GM23248 (cell line): ENCODE measurements at regions not wholly inside any gene's neighbourhood (a gene's known extent, or its start where the extent isn't known, plus 50 kb on each side); places are given as distances from the start of the nearest gene placed in this dataset.
A peak's percentile ranks its signal among the peaks of the same experiment; 100 is the strongest.

Source experiments
- DNase-seq: peaks from one replicate; pipeline ENCODE4 v3.0.0-alpha.2; 2015
- H2AFZ ChIP-seq: fragments of 200-600 bp; sonication (generic); 2 replicates; pipeline ENCODE4 v1.6.1; 2016; ENCODE audit warnings: antibody characterized with exemption
- H3F3A ChIP-seq: fragments of 200-600 bp; sonication (generic); 2 replicates; pipeline ENCODE4 v1.6.1; 2016; ENCODE audit warnings: mild to moderate bottlenecking, antibody characterized with exemption, mixed run types; ENCODE audit not compliant: insufficient read depth
- H3K27ac ChIP-seq: fragments of 200-600 bp; sonication (generic); 2 replicates; pipeline ENCODE4 v1.5.1; 2016; ENCODE audit warnings: mild to moderate bottlenecking
- H3K27me3 ChIP-seq: fragments of 200-600 bp; sonication (generic); replicated peaks from 2 replicates; pipeline ENCODE4 v1.6.1; 2016; ENCODE audit warnings: mild to moderate bottlenecking; ENCODE audit not compliant: insufficient read depth
- H3K36me3 ChIP-seq: fragments of 200-600 bp; sonication (generic); 2 replicates; pipeline ENCODE4 v1.6.1; 2016; ENCODE audit warnings: low read depth, mild to moderate bottlenecking
- H3K4me1 ChIP-seq: fragments of 200-600 bp; sonication (generic); 2 replicates; pipeline ENCODE4 v1.6.1; 2016; ENCODE audit warnings: mild to moderate bottlenecking; ENCODE audit not compliant: insufficient read depth
- H3K4me2 ChIP-seq: fragments of 200-600 bp; sonication (generic); one replicate; pipeline ENCODE4 v1.6.1; 2016; ENCODE audit warnings: mild to moderate bottlenecking; ENCODE audit not compliant: unreplicated experiment
- H3K4me3 ChIP-seq: fragments of 200-600 bp; sonication (generic); 2 replicates; pipeline ENCODE4 v1.5.1; 2016; ENCODE audit warnings: mild to moderate bottlenecking
- H3K79me2 ChIP-seq: fragments of 200-600 bp; sonication (generic); 2 replicates; pipeline ENCODE4 v1.6.1; 2016; ENCODE audit warnings: mild to moderate bottlenecking; ENCODE audit not compliant: insufficient read depth
- H3K9ac ChIP-seq: fragments of 200-600 bp; sonication (generic); 2 replicates; pipeline ENCODE4 v1.6.1; 2016; ENCODE audit warnings: mild to moderate bottlenecking
- H3K9me2 ChIP-seq: fragments of 200-600 bp; sonication (generic); 2 replicates; pipeline ENCODE4 v1.6.1; 2016; ENCODE audit warnings: mixed run types, mild to moderate bottlenecking, moderate library complexity; ENCODE audit not compliant: insufficient read depth
- H3K9me3 ChIP-seq: fragments of 200-600 bp; sonication (generic); one replicate; pipeline ENCODE4 v1.6.1; 2017; ENCODE audit warnings: low read depth
- H4K20me1 ChIP-seq: fragments of 200-600 bp; sonication (generic); 2 replicates; pipeline ENCODE4 v1.6.0; 2016; ENCODE audit not compliant: insufficient read depth
- EZH2 ChIP-seq: fragments of 200-600 bp; sonication (generic); IDR thresholded peaks from 2 replicates; pipeline ENCODE4 v1.6.1; 2018; ENCODE audit warnings: antibody characterized with exemption, mild to moderate bottlenecking; ENCODE audit not compliant: insufficient read depth, poor library complexity, severe bottlenecking
- EZH2phosphoT487 ChIP-seq: fragments of 200-600 bp; sonication (generic); IDR thresholded peaks from 2 replicates; pipeline ENCODE4 v1.6.1; 2018; ENCODE audit warnings: antibody characterized with exemption, moderate library complexity, mild to moderate bottlenecking, low read depth; ENCODE audit not compliant: insufficient read depth
- WGBS, 2 experiments: methylation state at CpG; one replicate each; pipeline ENCODE4 v1.1.6; 2015 to 2017; ENCODE audit warnings: low lambda C conversion rate in 2 of 2, low coverage in 1 of 2; ENCODE audit errors: missing lambda C conversion rate in 2 of 2; 5-methylcytosine and 5-hydroxymethylcytosine counted together
- in situ Hi-C: fragments of 300-500 bp; cut with MboI; formaldehyde crosslinking; loops from 2 replicates; pipeline ENCODE4 v1.15.0; 2020

DNA sequence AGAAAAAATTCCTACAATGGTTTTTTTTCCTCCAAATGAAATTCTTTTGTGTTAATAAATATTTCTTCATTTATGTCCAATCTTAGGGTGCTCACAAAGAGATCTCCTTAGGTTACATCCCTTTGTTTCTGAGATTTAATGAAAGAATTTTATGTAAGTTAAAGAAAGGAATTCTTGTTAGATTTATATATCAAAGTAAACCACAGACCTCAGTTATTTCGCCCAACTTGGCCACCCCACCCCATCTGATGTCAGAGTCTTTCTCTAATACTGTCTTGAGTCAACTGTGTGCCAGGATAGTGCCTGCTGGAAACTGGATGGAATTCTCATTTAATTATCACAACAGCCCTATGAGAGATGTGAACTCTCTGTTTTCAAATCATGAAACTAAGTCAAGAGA, 259.9 kb downstream of the OPA1 start:
- 8 to 11% methylated on average over 1 of the region's 1 CpG for WGBS, 2 experiments
- no peaks in the 10 kb centered on the region for H3K9me3 ChIP-seq
- no peak overlapping the region for H3K4me3 ChIP-seq
- no peaks in the 10 kb centered on the region for H3K79me2 ChIP-seq
- H4K20me1 ChIP-seq = no peaks in the 10 kb centered on the region
- H3K27me3 ChIP-seq = peaks cover 36% of the 10 kb centered on the region; the same call in 1 of the 2 replicates
- no peaks in the 10 kb centered on the region for H3K9me2 ChIP-seq
- no peak for DNase-seq
- no peak overlapping the region for H3K9ac ChIP-seq
- no peak overlapping the region for H3K27ac ChIP-seq
- no peak for TF ChIP-seq EZH2phosphoT487
- TF ChIP-seq EZH2 = no peak
- no peaks in the 10 kb centered on the region for H3K36me3 ChIP-seq
- in situ Hi-C loops = no loop called here
- H3K4me2 ChIP-seq = no peak overlapping the region
- H3K4me1 ChIP-seq = no peaks in the 10 kb centered on the region
- H2AFZ ChIP-seq = no peak overlapping the region
- no peaks in the 10 kb centered on the region for H3F3A ChIP-seq

GRCh38 chr3:193853511-193854219, 260.7 kb downstream of the OPA1 start:
- Histone ChIP-seq H3K9me3 (no peaks in the 10 kb centered on the region), H3K9ac (no peak overlapping the region), H3K79me2 (no peaks in the 10 kb centered on the region), H3K9me2 (no peaks in the 10 kb centered on the region), H4K20me1 (no peaks in the 10 kb centered on the region), H3K36me3 (no peaks in the 10 kb centered on the region), H2AFZ (no peak overlapping the region), H3K4me1 (peaks cover 5% of the 10 kb centered on the region), H3K4me2 (no peak overlapping the region), H3K27me3 (peaks cover 36% of the 10 kb centered on the region; the same call in 1 of the 2 replicates), H3K4me3 (no peak overlapping the region), H3F3A (peaks cover 5% of the 10 kb centered on the region; the same call in 1 of the 2 replicates), H3K27ac (no peak overlapping the region)
- 52 to 61% methylated on average over 3 of the region's 3 CpGs for WGBS, 2 experiments
- no peak for TF ChIP-seq EZH2
- TF ChIP-seq EZH2phosphoT487 = no peak
- in situ Hi-C loops = no loop called here
- DNase-seq = no peak

- no peaks in the 10 kb centered on the region for H4K20me1 ChIP-seq
- no peak overlapping the region for H2AFZ ChIP-seq
- H3F3A ChIP-seq = peaks cover 5% of the 10 kb centered on the region; the same call in 1 of the 2 replicates
- H3K36me3 ChIP-seq = no peaks in the 10 kb centered on the region
- H3K9me3 ChIP-seq = no peaks in the 10 kb centered on the region
- peak; percentile 94 for DNase-seq
- peaks cover 5% of the 10 kb centered on the region for H3K4me1 ChIP-seq
- no peak overlapping the region for H3K9ac ChIP-seq
- no peaks in the 10 kb centered on the region for H3K79me2 ChIP-seq
- peak overlapping the region; percentile 33; the same call in 1 of the 2 replicates for H3K27ac ChIP-seq
- no peak overlapping the region for H3K4me3 ChIP-seq
- 22 to 26% methylated on average over 3 of the region's 3 CpGs for WGBS, 2 experiments
- no peak for TF ChIP-seq EZH2
- TF ChIP-seq EZH2phosphoT487 = no peak
- no peak overlapping the region for H3K4me2 ChIP-seq
- in situ Hi-C loops = no loop called here
- H3K9me2 ChIP-seq = no peaks in the 10 kb centered on the region
- H3K27me3 ChIP-seq = peaks cover 37% of the 10 kb centered on the region
Measured at GRCh38 chr3:193857996-193858395, 265.0 kb downstream of the OPA1 start.

DNA sequence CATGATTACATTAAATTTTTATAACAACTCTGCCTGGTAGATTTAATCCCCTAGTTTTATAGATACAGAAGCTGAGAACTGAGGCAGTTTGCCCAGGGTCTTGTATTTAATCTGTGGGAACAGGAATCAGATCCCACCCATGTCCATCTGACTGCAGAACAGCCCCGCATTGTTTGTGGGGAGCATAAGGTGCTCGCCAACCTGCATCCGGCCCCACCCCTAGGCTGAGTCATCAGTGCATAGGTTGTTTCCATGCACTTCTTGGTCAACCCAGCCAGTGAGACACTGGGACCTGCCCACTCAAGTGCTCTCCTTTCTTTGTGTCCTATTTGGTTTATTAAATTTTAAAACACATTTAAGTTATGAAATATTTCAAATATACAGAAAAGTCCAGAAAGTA, 266.2 kb downstream of the OPA1 start:
- no peak overlapping the region for H3K4me2 ChIP-seq
- 49 to 50% methylated on average over 3 of the region's 3 CpGs for WGBS, 2 experiments
- in situ Hi-C loops = no loop called here

More for the DNA sequence above, 266.2 kb downstream of the OPA1 start:
- H2AFZ ChIP-seq = no peak overlapping the region
- no peaks in the 10 kb centered on the region for H3K36me3 ChIP-seq
- H3K9ac ChIP-seq = no peak overlapping the region
- H3F3A ChIP-seq = peaks cover 5% of the 10 kb centered on the region; the same call in 1 of the 2 replicates
- H3K9me2 ChIP-seq = no peaks in the 10 kb centered on the region
- H4K20me1 ChIP-seq = no peaks in the 10 kb centered on the region
- H3K27me3 ChIP-seq = peaks cover 27% of the 10 kb centered on the region
- H3K9me3 ChIP-seq = no peaks in the 10 kb centered on the region
- TF ChIP-seq EZH2 (no peak), EZH2phosphoT487 (no peak)
- no peaks in the 10 kb centered on the region for H3K79me2 ChIP-seq
- H3K27ac ChIP-seq = no peak overlapping the region
- peaks cover 5% of the 10 kb centered on the region for H3K4me1 ChIP-seq
- no peak for DNase-seq
- H3K4me3 ChIP-seq = no peak overlapping the region
